GM12872 (cell line): ENCODE measurements at regions not wholly inside any gene's neighbourhood (a gene's known extent, or its start where the extent isn't known, plus 50 kb on each side); places are given as distances from the start of the nearest gene placed in this dataset.

Experiments used
- CTCF ChIP-seq: IDR thresholded peaks from 3 replicates; pipeline ENCODE4 v1.5.1; 2011; ENCODE audit warnings: low read depth, mild to moderate bottlenecking, low read length, moderate library complexity; ENCODE audit not compliant: insufficient read depth

- no peak for TF ChIP-seq CTCF
These were observed 408.6 kb downstream of the PRDM2 start for GRCh38 chr1:14108356-14109275.

GRCh38 chr1:14109276-14109635 is 409.3 kb downstream of the PRDM2 start:
- no peak for TF ChIP-seq CTCF

GRCh38 chr1:14110040-14110439 is 410.1 kb downstream of the PRDM2 start:
- no peak for TF ChIP-seq CTCF

- no peak for TF ChIP-seq CTCF
These were observed 411.1 kb downstream of the PRDM2 start for GRCh38 chr1:14111121-14111520.

GRCh38 chr1:14112613-14113012 is 412.6 kb downstream of the PRDM2 start:
- no peak for TF ChIP-seq CTCF

- TF ChIP-seq CTCF: no peak
These were observed 413.3 kb downstream of the PRDM2 start for GRCh38 chr1:14113271-14113670.

- peak; percentile 50 for TF ChIP-seq CTCF
These were observed 414.0 kb downstream of the PRDM2 start for GRCh38 chr1:14113841-14114567.
